SK-N-SH (cell line): ENCODE measurements at regions not wholly inside any gene's neighbourhood (a gene's known extent, or its start where the extent isn't known, plus 50 kb on each side); places are given as distances from the start of the nearest gene placed in this dataset.

Experiments
- CTCF ChIA-PET: fragments of 300-600, 350-600 bp; formaldehyde crosslinking; extraction: SDS; loops from one replicate; lab custom pipeline; 2021; lab: Yijun Ruan, JAX
- POLR2A ChIA-PET: fragments of 350-600 bp; sonication (Branson Sonifier 250); formaldehyde crosslinking; extraction: SDS; loops from one replicate; lab custom pipeline; 2020; ENCODE audit warnings: antibody characterized with exemption, inconsistent platforms; lab: Yijun Ruan, JAX
- DNase-seq: peaks from one replicate; pipeline ENCODE4 v3.0.0; 2012
- H2AFZ ChIP-seq: fragments of 200-600 bp; sonication (generic); 2 replicates; pipeline ENCODE4 v1.8.1; 2016; ENCODE audit warnings: antibody characterized with exemption, mild to moderate bottlenecking, low read depth
- H3F3A ChIP-seq: fragments of 200-600 bp; sonication (generic); replicated peaks from 2 replicates; pipeline ENCODE3; 2016; ENCODE audit warnings: antibody characterized with exemption, mild to moderate bottlenecking; ENCODE audit not compliant: insufficient read depth
- H3K27ac ChIP-seq, 2 experiments: fragments of 200-500 bp in 1 of 2; fragments of 200-600 bp in 1 of 2; sonication (Bioruptor generic) in 1 of 2; sonication (generic), shearing (Covaris generic) in 1 of 2; 2 replicates each; pipeline versions ENCODE4 v1.5.1 to v1.6.1; 2014 to 2016; ENCODE audit warnings: low read depth in 2 of 2, inconsistent platforms in 1 of 2, low read length in 1 of 2, mild to moderate bottlenecking in 1 of 2, mixed read lengths in 1 of 2
- H3K27me3 ChIP-seq: fragments of 200-600 bp; sonication (generic), shearing (Covaris generic); 2 replicates; pipeline ENCODE4 v1.6.1; 2016; ENCODE audit warnings: mixed run types; ENCODE audit not compliant: insufficient read depth
- H3K36me3 ChIP-seq, 2 experiments: fragments of 200-500 bp in 1 of 2; fragments of 200-600 bp in 1 of 2; sonication (Bioruptor generic) in 1 of 2; sonication (generic) in 1 of 2; replicated peaks in 1 of 2; 2 replicates each; pipeline versions ENCODE3 to v1.5.1; 2014 to 2016; ENCODE audit warnings: low read length in 1 of 2, mild to moderate bottlenecking in 1 of 2; ENCODE audit not compliant: insufficient read depth in 2 of 2, control insufficient read depth in 1 of 2
- H3K4me1 ChIP-seq, 2 experiments: fragments of 200-500 bp in 1 of 2; fragments of 200-600 bp in 1 of 2; sonication (Bioruptor generic) in 1 of 2; sonication (generic), shearing (Covaris generic) in 1 of 2; 2 replicates each; pipeline versions ENCODE4 v1.5.1 to v1.6.1; 2014 to 2016; ENCODE audit warnings: low read depth in 1 of 2, low read length in 1 of 2, mixed run types in 1 of 2; ENCODE audit not compliant: insufficient read depth in 2 of 2, control insufficient read depth in 1 of 2
- H3K4me2 ChIP-seq: fragments of 200-600 bp; sonication (generic), shearing (Covaris generic); 2 replicates; pipeline ENCODE4 v1.6.1; 2017; ENCODE audit warnings: mixed run types
- H3K4me3 ChIP-seq, 2 experiments: fragments of 200-500 bp in 1 of 2; fragments of 200-600 bp in 1 of 2; sonication (Bioruptor generic) in 1 of 2; sonication (generic), shearing (Covaris generic) in 1 of 2; 2 replicates each; pipeline versions ENCODE4 v1.5.1 to v1.8.1; 2014 to 2016; ENCODE audit warnings: low read depth in 2 of 2, inconsistent platforms in 1 of 2, low read length in 1 of 2, mild to moderate bottlenecking in 1 of 2, mixed read lengths in 1 of 2, moderate library complexity in 1 of 2
- H3K79me2 ChIP-seq: fragments of 200-600 bp; sonication (generic); 2 replicates; pipeline ENCODE4 v1.8.1; 2017; ENCODE audit warnings: mild to moderate bottlenecking; ENCODE audit not compliant: insufficient read depth
- H3K9ac ChIP-seq: fragments of 200-600 bp; sonication (generic); 2 replicates; pipeline ENCODE4 v1.6.1; 2017; ENCODE audit warnings: mixed run types
- H3K9me2 ChIP-seq: fragments of 200-600 bp; sonication (generic); 2 replicates; pipeline ENCODE4 v1.6.1; 2017; ENCODE audit warnings: mixed run types
- H3K9me3 ChIP-seq: fragments of 200-600 bp; sonication (generic); 2 replicates; pipeline ENCODE4 v1.6.1; 2017; ENCODE audit warnings: mixed run types, mild to moderate bottlenecking, moderate library complexity
- H4K20me1 ChIP-seq: fragments of 200-600 bp; sonication (generic); 2 replicates; pipeline ENCODE4 v1.6.1; 2017; ENCODE audit warnings: mild to moderate bottlenecking, mixed run types; ENCODE audit not compliant: insufficient read depth
- CHD2 ChIP-seq: fragments of 150-350 bp; IDR thresholded peaks from 2 replicates; pipeline ENCODE4 v1.6.1; 2018; ENCODE audit warnings: low read length; ENCODE audit not compliant: partially characterized antibody
- CTCF ChIP-seq: fragments of 200-600 bp; sonication (generic); IDR thresholded peaks from 2 replicates; pipeline ENCODE4 v1.6.1; 2017; ENCODE audit warnings: antibody characterized with exemption, mild to moderate bottlenecking, moderate library complexity
- FOXJ3 ChIP-seq: sonication (generic); formaldehyde crosslinking; IDR thresholded peaks from 2 replicates; pipeline ENCODE4 v1.5.1; 2020; ENCODE audit warnings: mild to moderate bottlenecking, missing genetic modification reagents
- GABPA ChIP-seq: IDR thresholded peaks from 2 replicates; pipeline ENCODE4 v1.4.0; 2012; ENCODE audit warnings: low read depth, mild to moderate bottlenecking
- GATA2 ChIP-seq: sonication (generic); formaldehyde crosslinking; IDR thresholded peaks from 2 replicates; pipeline ENCODE4 v1.5.0; 2020; ENCODE audit warnings: mild to moderate bottlenecking, missing genetic modification reagents
- IRF3 ChIP-seq: fragments of 150-350 bp; IDR thresholded peaks from 2 replicates; pipeline ENCODE4 v1.6.1; 2016; ENCODE audit warnings: mild to moderate bottlenecking, low read depth, low read length
- MEF2A ChIP-seq: IDR thresholded peaks from 2 replicates; pipeline ENCODE4 v1.4.0; 2012; ENCODE audit warnings: low read depth, borderline replicate concordance
- MXI1 ChIP-seq: IDR thresholded peaks from 2 replicates; pipeline ENCODE4 v1.6.1; 2012; ENCODE audit warnings: mild to moderate bottlenecking, low read depth, low read length, improper control_type of control experiment
- NFIC ChIP-seq: IDR thresholded peaks from 2 replicates; pipeline ENCODE4 v1.4.0; 2012; ENCODE audit warnings: borderline replicate concordance
- NRF1 ChIP-seq: IDR thresholded peaks from 2 replicates; pipeline ENCODE4 v1.6.1; 2012; ENCODE audit warnings: low read depth, mild to moderate bottlenecking, low read length
- RCOR1 ChIP-seq: fragments of 150-350 bp; IDR thresholded peaks from 2 replicates; pipeline ENCODE4 v1.6.1; 2017; ENCODE audit warnings: antibody characterized with exemption, low read length
- TCF12 ChIP-seq: IDR thresholded peaks from 2 replicates; pipeline ENCODE4 v1.4.0; 2012
- TEAD4 ChIP-seq: IDR thresholded peaks from 2 replicates; pipeline ENCODE4 v1.4.0; 2012; ENCODE audit warnings: mild to moderate bottlenecking, borderline replicate concordance; ENCODE audit not compliant: insufficient read depth
- USF1 ChIP-seq: IDR thresholded peaks from 2 replicates; pipeline ENCODE4 v1.4.0; 2012; ENCODE audit warnings: low read depth, borderline replicate concordance
- WGBS: methylation state at CpG from one replicate; pipeline ENCODE4 v1.1.6; 2017; ENCODE audit warnings: low lambda C conversion rate; 5-methylcytosine and 5-hydroxymethylcytosine counted together
- TF ChIP-seq, protein P1 (sequence below): IDR thresholded peaks from 2 replicates; pipeline ENCODE4 v1.6.1; 2012; ENCODE audit warnings: mild to moderate bottlenecking, low read depth, low read length, moderate library complexity
- TF ChIP-seq, protein P2 (sequence below): fragments of 150-350 bp; IDR thresholded peaks from 2 replicates; pipeline ENCODE4 v1.6.1; 2017; ENCODE audit warnings: antibody characterized with exemption, low read length, low read depth, borderline replicate concordance

- POLR2A ChIA-PET, result no interaction called here
- no peak overlapping the region for H3K4me3 ChIP-seq
- H3K27ac ChIP-seq, result no peak overlapping the region
- H3K36me3 ChIP-seq, result no peaks in the 10 kb centered on the region
- peaks cover 7% of the 10 kb centered on the region; the same call in 1 of the 2 replicates for H3K9me3 ChIP-seq
- H3K4me1 ChIP-seq, result peaks cover 0 to 26% of the 10 kb centered on the region in 2 experiments; a peak in 2 of 4 replicates
- CTCF ChIA-PET, result interaction anchor here (0.6 to 2.3 kb wide), 6 partner anchors 18 to 218 kb away, joined by 3 to 7 read pairs (median 3); no protein-coding TSS in a partner anchor
- H3K27me3 ChIP-seq, result no peaks in the 10 kb centered on the region
- WGBS, result 94% methylated on average over 6 of the region's 6 CpGs
- H3K4me2 ChIP-seq, result no peak overlapping the region
- H2AFZ ChIP-seq, result no peak overlapping the region
- no peaks in the 10 kb centered on the region for H3K79me2 ChIP-seq
- peaks cover 8% of the 10 kb centered on the region for H3F3A ChIP-seq
- TF ChIP-seq TCF12, result no peak
- no peak for TF ChIP-seq NFIC
- TF ChIP-seq CHD2, result no peak
- TF ChIP-seq MXI1, result no peak
- TF ChIP-seq, protein P1, sequence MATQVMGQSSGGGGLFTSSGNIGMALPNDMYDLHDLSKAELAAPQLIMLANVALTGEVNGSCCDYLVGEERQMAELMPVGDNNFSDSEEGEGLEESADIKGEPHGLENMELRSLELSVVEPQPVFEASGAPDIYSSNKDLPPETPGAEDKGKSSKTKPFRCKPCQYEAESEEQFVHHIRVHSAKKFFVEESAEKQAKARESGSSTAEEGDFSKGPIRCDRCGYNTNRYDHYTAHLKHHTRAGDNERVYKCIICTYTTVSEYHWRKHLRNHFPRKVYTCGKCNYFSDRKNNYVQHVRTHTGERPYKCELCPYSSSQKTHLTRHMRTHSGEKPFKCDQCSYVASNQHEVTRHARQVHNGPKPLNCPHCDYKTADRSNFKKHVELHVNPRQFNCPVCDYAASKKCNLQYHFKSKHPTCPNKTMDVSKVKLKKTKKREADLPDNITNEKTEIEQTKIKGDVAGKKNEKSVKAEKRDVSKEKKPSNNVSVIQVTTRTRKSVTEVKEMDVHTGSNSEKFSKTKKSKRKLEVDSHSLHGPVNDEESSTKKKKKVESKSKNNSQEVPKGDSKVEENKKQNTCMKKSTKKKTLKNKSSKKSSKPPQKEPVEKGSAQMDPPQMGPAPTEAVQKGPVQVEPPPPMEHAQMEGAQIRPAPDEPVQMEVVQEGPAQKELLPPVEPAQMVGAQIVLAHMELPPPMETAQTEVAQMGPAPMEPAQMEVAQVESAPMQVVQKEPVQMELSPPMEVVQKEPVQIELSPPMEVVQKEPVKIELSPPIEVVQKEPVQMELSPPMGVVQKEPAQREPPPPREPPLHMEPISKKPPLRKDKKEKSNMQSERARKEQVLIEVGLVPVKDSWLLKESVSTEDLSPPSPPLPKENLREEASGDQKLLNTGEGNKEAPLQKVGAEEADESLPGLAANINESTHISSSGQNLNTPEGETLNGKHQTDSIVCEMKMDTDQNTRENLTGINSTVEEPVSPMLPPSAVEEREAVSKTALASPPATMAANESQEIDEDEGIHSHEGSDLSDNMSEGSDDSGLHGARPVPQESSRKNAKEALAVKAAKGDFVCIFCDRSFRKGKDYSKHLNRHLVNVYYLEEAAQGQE, result no peak
- no peak for TF ChIP-seq FOXJ3 (CRISPR knock-in tag)
- no peak for TF ChIP-seq RCOR1
- TF ChIP-seq GABPA, result no peak
- TF ChIP-seq NRF1, result no peak
- no peak for TF ChIP-seq IRF3
- TF ChIP-seq MEF2A, result no peak
- no peak for TF ChIP-seq USF1
- TF ChIP-seq, protein P2, sequence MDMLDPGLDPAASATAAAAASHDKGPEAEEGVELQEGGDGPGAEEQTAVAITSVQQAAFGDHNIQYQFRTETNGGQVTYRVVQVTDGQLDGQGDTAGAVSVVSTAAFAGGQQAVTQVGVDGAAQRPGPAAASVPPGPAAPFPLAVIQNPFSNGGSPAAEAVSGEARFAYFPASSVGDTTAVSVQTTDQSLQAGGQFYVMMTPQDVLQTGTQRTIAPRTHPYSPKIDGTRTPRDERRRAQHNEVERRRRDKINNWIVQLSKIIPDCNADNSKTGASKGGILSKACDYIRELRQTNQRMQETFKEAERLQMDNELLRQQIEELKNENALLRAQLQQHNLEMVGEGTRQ, result no peak
- no peak for TF ChIP-seq TEAD4
- no peak for TF ChIP-seq GATA2 (CRISPR knock-in tag)
- no peak for TF ChIP-seq CTCF
- H3K9me2 ChIP-seq, result no peaks in the 10 kb centered on the region
- H3K9ac ChIP-seq, result no peak overlapping the region
- H4K20me1 ChIP-seq, result no peaks in the 10 kb centered on the region
- no peak for DNase-seq
These were observed 51.0 kb upstream of the OSBPL3 start for GRCh38 chr7:25031007-25031406.
